NB4 (cell line): ENCODE measurements at regions not wholly inside any gene's neighbourhood (a gene's known extent, or its start where the extent isn't known, plus 50 kb on each side); places are given as distances from the start of the nearest gene placed in this dataset.

Source experiments
- POLR2A ChIP-seq: IDR thresholded peaks from 2 replicates; pipeline ENCODE4 v1.6.1; 2011; ENCODE audit warnings: mild to moderate bottlenecking; ENCODE audit not compliant: insufficient read length; ENCODE audit errors: extremely low read depth
- TF ChIP-seq, protein P1 (sequence below): IDR thresholded peaks from one replicate; pipeline ENCODE4 v1.5.1; 2012; ENCODE audit warnings: low read depth, low read length

DNA sequence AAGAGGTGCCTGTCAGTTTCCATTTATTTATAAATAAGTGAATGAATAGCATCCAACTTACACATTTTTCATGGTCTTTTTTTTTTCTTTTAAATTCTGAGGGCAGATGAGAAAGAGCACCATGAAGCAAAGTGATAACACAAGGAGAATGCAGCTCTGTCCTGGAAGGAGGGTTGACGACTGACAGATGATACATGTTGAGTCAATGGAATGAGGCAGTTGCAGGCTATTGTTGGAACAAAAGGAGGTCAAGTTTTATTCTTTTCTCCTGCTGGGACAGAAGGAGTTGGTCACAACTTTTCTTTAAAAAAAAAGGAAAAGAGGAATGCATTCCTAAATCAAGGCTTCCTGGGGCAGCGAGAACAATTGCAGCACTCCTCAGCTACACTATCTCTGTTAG is 119.9 kb upstream of the PLEKHG7 start:
- TF ChIP-seq, protein P1, sequence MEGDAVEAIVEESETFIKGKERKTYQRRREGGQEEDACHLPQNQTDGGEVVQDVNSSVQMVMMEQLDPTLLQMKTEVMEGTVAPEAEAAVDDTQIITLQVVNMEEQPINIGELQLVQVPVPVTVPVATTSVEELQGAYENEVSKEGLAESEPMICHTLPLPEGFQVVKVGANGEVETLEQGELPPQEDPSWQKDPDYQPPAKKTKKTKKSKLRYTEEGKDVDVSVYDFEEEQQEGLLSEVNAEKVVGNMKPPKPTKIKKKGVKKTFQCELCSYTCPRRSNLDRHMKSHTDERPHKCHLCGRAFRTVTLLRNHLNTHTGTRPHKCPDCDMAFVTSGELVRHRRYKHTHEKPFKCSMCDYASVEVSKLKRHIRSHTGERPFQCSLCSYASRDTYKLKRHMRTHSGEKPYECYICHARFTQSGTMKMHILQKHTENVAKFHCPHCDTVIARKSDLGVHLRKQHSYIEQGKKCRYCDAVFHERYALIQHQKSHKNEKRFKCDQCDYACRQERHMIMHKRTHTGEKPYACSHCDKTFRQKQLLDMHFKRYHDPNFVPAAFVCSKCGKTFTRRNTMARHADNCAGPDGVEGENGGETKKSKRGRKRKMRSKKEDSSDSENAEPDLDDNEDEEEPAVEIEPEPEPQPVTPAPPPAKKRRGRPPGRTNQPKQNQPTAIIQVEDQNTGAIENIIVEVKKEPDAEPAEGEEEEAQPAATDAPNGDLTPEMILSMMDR: no peak
- no peak for TF ChIP-seq POLR2A
